BJ (cell line): ENCODE measurements at regions not wholly inside any gene's neighbourhood (a gene's known extent, or its start where the extent isn't known, plus 50 kb on each side); places are given as distances from the start of the nearest gene placed in this dataset.

Source experiments
- CTCF ChIA-PET: fragments of 350-600 bp; formaldehyde crosslinking; extraction: SDS; loops from one replicate; lab custom pipeline; 2021; ENCODE audit warnings: antibody characterized with exemption, inconsistent platforms; lab: Yijun Ruan, JAX
- POLR2A ChIA-PET: fragments of 300-600 bp; sonication (Branson Sonifier 250); formaldehyde crosslinking; extraction: SDS; loops from one replicate; lab custom pipeline; 2021; ENCODE audit warnings: antibody characterized with exemption; lab: Charles Lee
- DNase-seq: peaks from one replicate; pipeline ENCODE4 v3.0.0-alpha.2; 2011; ENCODE audit warnings: low read depth
- H3K27me3 ChIP-seq: 2 replicates; pipeline ENCODE4 v1.6.0; 2011; ENCODE audit warnings: low read length; ENCODE audit not compliant: control insufficient read depth, insufficient read depth
- H3K36me3 ChIP-seq: 2 replicates; pipeline ENCODE4 v1.5.1; 2011; ENCODE audit warnings: low read length; ENCODE audit not compliant: control insufficient read depth, insufficient read depth
- H3K4me3 ChIP-seq: 2 replicates; pipeline ENCODE4 v1.5.1; 2011; ENCODE audit warnings: low read depth, mild to moderate bottlenecking, control low read depth, low read length
- CTCF ChIP-seq: IDR thresholded peaks from 2 replicates; pipeline ENCODE4 v1.5.1; 2011; ENCODE audit warnings: low read depth, mild to moderate bottlenecking, control low read depth, inconsistent platforms, low read length, moderate library complexity; ENCODE audit not compliant: insufficient read depth

GRCh38 chr6:147717991-147718390 is 209.5 kb downstream of the SAMD5 start:
- POLR2A ChIA-PET, result no interaction called here
- CTCF ChIA-PET, result no interaction called here

GRCh38 chr6:147722158-147722557 is 213.7 kb downstream of the SAMD5 start:
- no peak for DNase-seq
- Histone ChIP-seq H3K4me3 (no peak overlapping the region), H3K27me3 (no peaks in the 10 kb centered on the region), H3K36me3 (no peaks in the 10 kb centered on the region)
- TF ChIP-seq CTCF, result no peak
- ChIA-PET POLR2A (no interaction called here), CTCF (no interaction called here)

More at GRCh38 chr6:147717991-147718390, 209.5 kb downstream of the SAMD5 start:
- Histone ChIP-seq H3K36me3 (no peaks in the 10 kb centered on the region), H3K27me3 (no peaks in the 10 kb centered on the region), H3K4me3 (no peak overlapping the region)
- no peak for DNase-seq
- no peak for TF ChIP-seq CTCF

GRCh38 chr6:147724454-147724853 is 216.0 kb downstream of the SAMD5 start:
- no peaks in the 10 kb centered on the region for H3K27me3 ChIP-seq
- H3K36me3 ChIP-seq, result no peaks in the 10 kb centered on the region
- CTCF ChIA-PET, result interaction anchor here (1.1 kb wide), 1 partner anchor 9 kb away, joined by 3 read pairs; no protein-coding TSS in a partner anchor
- DNase-seq, result no peak
- no peak overlapping the region for H3K4me3 ChIP-seq
- TF ChIP-seq CTCF, result no peak
- POLR2A ChIA-PET, result no interaction called here

GRCh38 chr6:147726342-147726741 is 217.9 kb downstream of the SAMD5 start:
- ChIA-PET CTCF (no interaction called here), POLR2A (no interaction called here)
- TF ChIP-seq CTCF, result no peak
- Histone ChIP-seq H3K27me3 (no peaks in the 10 kb centered on the region), H3K4me3 (no peak overlapping the region), H3K36me3 (no peaks in the 10 kb centered on the region)
- no peak for DNase-seq

- H3K27me3 ChIP-seq, result no peaks in the 10 kb centered on the region
- no peak for TF ChIP-seq CTCF
- DNase-seq, result no peak
- no peak overlapping the region for H3K4me3 ChIP-seq
- ChIA-PET CTCF (no interaction called here), POLR2A (no interaction called here)
- H3K36me3 ChIP-seq, result no peaks in the 10 kb centered on the region
Measured at GRCh38 chr6:147728903-147729302, 220.4 kb downstream of the SAMD5 start.
